GM19397 (cell line): ENCODE measurements at regions not wholly inside any gene's neighbourhood (a gene's known extent, or its start where the extent isn't known, plus 50 kb on each side); places are given as distances from the start of the nearest gene placed in this dataset.

Source experiments
- ATAC-seq: cut with Tn5 transposase; IDR thresholded peaks from one replicate; pipeline ENCODE4 v1.9.1; 2021; ENCODE audit warnings: mild to moderate bottlenecking, moderate library complexity; ENCODE audit not compliant: unreplicated experiment

DNA sequence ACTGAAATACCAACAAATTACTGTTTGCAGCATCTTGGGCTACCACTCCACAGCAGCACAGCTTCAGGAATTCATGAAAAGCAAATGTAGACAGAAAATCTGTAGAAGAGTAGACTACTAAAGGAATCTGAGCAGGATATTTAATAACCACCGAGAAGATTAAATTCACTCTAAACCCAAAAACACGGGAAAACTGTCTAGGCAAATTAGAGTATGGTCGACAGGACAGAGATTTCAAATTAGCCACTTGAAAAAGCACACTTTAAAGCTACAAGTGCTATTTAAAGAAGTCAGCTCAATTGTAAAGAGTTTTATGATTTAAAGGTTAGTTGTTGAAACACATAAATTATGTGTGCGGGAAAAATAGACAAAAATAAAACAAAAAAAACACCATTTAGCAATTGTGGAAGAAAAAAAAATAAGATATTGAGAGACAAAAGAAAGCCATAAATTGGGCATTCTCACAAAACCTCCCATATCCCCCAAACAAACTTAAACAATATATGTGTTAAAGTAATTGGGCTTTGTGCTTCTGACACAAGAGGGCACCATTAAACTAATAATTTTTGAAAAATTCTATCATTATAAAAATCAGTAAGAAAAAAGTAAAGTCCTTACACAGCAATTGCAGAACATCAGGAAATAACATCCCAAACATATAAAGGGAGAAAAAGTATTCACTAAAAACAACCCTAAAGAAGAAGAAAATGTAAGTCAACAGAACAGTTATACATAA lies 880.8 kb downstream of the TECRL start:
- no peak for ATAC-seq

DNA sequence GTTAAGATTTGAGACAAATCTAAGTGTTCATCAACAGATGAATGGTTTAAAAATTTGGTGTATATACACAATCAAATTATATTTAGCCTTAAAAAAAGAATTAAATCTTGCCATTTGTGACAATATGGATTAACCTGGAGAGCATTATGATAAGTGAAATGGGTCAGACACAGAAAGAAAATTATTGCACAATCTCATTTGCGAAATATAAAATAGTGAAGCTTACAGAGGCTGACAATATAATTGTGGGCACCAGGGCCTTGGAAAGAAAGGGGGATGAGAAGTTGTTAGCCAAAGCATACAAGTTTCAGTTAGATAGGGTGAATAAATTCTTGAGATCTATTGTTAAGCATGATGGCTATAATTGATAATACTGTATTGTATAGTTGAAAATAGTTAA lies 883.0 kb downstream of the TECRL start:
- no peak for ATAC-seq

DNA sequence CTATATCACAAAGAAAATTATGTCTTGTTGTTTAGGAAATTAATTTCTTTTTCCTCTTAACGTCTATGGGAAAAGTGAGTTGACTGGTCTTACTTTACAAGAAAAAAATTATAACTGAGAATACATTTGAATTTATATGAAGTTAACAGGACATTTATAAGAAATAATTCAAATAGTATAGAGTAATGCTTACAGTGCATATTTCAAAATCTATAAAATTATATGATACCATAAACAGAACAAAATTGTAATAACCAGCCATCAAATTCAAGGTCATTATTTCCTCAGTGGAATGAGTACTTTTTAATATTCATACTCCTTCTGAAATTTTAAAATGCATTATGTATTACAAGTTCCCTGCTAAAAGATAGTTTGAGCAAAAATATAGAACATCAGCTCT lies 884.5 kb downstream of the TECRL start:
- ATAC-seq: no peak

DNA sequence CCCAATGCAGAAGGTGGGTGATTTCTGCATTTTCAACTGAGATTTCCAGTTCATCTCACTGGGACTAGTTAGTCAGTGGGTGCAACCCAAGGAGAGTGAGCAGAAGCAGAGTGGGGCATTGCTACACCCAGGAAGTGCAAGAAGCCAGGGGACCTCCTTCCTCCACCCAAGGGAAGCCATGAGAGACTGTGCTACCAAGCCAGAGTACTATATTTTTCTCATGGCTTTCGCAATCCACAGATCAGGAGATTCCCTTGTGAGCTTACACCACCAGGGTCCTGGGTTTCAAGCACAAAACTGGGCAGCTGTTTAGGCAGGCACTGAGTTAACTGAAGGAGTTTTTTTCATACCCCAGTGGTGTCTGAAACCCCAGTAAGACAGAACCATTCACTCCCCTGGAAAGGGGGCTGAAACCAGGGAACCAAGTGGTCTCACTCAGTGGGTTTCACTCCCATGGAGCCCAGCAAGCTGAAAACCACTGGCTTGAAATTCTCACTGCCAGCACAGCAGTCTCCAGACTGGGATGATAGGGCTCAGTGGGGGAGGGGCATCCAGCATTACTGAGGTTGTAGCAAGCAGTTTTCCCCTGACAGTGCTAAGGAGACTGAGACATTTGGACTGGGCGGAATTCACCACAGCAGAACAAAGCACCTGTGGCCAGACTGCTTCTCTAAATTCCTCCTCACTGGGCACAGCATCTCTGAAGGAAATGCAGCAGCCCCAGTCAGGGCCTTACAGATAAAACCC lies 903.4 kb downstream of the TECRL start:
- ATAC-seq: no peak

DNA sequence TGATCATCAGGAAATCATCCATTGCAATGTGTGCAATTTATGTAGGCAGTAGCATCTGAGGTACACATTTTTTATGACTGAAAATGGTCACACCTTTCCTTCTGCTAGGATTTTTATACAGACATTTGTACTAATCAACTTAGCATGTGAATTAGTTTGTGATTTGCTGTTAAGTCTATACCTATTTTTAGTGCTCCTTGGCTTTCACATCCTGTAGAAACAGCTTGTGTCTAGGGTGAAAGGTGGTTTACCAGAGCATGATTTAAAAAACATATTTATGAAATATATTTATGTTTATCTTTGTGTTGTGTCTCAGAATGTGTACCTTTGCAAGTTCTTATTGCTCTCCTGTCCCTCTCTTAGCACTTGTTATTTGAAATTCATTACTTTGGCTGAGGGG lies 916.0 kb downstream of the TECRL start:
- no peak for ATAC-seq

GRCh38 chr4:63492515-63492914 lies 916.7 kb downstream of the TECRL start:
- no peak for ATAC-seq

DNA sequence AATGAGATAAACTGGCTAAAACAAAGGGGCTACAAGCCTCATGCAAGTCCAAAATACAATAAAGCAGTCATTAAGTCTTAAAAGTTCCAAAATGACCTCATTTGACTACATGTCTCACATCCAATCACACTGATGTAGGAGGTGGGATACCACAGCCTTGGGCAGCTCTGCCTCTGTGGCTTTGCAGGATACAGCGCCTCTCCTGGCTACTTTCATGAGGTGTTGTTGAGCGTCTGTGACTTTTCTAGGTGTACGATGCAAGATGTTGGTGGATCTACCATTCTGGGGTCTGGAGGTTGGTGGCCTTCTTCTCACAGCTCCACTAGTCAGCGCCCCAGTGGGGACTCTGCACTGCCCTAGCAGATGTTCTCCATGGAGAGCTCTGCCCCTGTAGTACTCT lies 944.9 kb downstream of the TECRL start:
- ATAC-seq: no peak

DNA sequence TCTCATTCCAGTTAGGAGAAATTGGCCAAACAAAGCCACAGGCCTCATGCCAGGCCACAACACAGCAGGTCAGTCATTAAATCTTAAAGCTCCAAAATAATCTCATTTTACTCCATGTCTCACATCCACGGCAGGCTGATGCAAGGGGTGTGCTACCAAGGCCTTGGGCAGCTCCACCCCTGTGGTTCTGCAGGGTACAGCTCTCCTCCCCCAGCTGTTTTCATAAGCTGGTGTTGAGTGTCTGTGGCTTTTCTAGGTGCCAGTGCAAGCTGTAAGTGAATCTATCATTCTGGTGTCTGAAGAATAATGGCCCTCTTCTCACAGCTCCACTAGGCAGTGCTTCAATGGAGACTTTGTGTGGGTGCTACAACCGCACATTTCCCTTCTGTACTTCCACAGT lies 949.2 kb downstream of the TECRL start:
- ATAC-seq: no peak

DNA sequence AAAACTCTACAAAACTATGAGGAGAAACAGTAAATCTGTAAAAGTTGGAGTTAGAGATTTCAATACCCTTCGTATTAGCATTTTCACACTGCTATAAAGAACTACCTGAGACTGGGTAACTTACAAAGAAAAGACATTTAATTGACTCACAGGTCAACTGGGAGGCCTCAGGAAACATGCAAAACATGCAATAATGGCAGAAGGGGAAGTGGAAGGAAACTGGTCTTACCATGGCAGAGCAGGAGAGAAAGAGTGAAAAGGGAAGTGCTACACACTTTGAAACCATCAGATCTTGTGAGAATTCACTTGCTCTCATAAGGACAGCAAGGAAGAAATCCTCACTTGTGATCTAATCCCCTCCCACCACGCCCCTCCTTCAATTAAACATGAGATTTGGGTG lies 949.9 kb downstream of the TECRL start:
- no peak for ATAC-seq

- ATAC-seq: no peak
These were observed 951.2 kb downstream of the TECRL start for GRCh38 chr4:63458010-63458409.

DNA sequence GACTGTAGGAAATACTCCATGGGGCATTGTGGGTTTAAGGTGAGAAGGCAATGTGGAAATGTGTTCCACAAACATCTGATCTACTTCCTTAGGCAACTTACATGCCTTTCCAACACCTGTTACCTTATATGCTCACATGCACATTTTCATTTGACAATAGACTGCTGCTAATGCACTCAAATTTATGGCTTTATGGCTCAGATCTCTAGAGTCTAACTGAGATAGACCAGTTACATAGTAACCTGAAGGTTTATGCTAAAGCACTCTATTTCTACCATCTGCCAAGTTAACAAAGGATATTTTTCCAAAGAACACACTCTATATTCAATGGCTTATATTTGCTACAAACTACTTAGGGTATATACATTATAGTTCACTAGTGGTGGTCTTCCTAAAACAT lies 969.0 kb downstream of the TECRL start:
- ATAC-seq: no peak

DNA sequence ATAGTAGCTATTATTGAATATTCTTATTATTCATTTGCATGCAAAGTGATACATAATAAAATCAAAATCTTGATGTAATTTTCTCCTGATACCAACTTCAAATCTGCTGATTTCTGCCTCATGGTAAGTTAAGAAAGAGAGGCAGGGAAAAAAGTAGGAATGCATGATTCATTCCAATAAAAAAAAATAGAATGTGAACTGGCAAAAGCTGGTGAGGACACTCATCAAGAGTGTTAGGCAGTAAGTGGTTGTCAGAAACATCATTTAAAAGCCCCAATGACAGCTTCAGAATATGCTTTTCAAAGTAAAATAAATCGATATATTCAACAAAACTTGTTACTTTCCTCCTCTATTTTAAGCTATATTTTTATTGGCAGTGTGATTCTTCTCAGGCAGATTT lies 979.1 kb downstream of the TECRL start:
- no peak for ATAC-seq

GRCh38 chr4:63396269-63396668 lies 1013.0 kb downstream of the TECRL start:
- ATAC-seq: no peak

DNA sequence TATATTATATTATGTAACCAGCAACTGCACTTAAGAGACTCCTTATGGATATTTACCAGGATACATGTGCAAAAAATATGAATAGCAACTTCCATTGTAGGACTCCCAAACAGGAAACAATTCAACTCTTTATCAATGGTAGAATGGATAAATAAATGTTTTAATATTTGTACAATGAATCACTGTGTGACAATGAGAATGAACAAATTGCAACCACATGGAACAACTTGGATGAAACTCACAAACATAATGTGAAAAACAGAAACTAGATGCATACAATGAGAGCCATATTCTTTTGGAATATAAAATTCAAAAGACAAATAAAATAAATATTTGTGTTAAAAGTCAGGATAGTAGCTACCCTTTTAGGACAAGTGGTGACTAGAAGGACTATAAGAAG lies 1015.7 kb downstream of the TECRL start:
- no peak for ATAC-seq

GRCh38 chr4:63379750-63380522 lies 1029.3 kb downstream of the TECRL start:
- no peak for ATAC-seq

DNA sequence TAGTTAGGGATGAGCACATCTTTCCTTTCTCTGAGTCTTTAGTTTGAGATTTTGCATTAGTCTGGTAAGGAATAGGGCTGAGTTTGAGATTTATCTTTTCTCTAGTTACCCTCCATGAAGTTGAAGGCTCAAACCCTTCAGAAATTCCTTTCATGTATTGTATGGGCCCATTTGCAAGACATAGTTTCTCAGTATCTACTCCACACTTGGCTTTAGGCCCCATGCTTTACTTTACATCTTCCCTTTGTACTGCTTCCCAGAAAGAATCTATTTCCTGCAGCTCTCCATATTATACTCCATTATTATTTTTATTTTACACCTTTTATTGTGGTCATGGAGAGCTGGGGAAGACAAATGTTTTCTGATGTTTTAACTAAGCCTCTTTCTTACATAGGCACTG lies 1038.2 kb downstream of the TECRL start:
- ATAC-seq: no peak

GRCh38 chr4:63361628-63362027 lies 1047.6 kb downstream of the TECRL start:
- no peak for ATAC-seq

- no peak for ATAC-seq
These were observed 1048.2 kb downstream of the TECRL start for GRCh38 chr4:63361066-63361465.

- ATAC-seq: no peak
These were observed 1059.6 kb downstream of the TECRL start for GRCh38 chr4:63349674-63350025.

DNA sequence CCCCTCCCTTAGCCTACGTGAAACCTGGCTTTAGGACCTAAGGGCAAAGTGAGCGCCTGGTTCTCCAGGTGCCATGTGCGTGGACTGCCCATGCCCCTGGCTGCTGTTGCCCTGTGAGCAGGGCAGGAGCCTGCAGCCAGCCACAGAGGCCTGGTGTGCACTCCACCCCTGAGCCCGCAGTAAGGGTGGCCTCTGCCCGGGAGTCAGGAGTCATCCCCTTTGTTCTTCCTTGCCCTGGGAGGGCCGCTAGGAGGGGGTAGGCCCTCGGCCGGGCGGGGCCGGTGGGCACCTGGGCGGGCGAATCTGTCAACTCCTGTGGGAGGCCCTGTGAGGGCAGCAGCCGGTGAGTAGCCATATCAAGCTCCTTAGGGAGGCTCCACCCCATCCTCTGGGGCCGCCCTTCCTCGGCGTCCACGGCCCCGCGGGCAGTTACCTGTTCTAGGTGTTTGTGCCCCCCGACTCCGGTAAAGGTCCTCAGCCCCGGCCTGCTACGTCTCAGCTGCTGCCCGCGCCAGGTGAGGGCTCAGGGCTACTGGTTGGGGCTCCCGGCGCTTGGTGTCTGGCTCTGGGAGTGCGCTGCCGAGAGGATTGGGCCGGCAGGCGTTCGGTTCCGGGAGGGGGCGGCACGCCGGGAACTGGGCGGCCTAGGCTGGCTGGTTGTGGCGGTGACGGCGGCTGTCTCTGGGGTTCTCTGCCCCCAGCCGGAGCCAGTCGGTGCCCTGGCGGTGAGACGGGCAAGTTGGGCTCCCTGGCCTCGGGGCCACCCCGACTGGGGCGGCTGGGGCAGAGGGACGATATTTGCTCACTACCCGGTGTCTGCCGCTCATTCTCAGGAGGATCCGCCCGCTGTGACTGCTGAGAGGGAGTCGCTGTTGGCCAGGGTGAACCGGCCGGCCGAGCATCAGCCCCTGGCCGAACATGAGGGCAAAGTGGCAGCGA lies 1060.2 kb downstream of the TECRL start:
- ATAC-seq: no peak

DNA sequence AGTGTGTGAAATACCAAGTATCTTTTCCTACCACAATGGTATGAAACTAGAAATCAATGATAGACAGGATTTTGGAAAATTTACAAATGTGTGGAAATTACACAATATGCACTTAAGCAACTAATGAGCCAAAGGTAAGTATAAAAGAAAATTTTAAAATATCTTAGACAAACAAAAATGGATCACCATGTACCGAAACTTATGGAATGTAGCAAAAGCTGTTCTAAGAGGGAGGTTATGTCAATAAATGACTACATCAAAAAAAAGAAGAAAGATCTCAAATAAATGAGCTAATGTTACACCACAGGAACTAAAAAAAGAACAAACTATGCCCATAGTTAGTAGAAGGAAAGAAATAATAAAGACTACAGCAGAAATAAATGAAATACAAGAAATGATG lies 1084.1 kb downstream of the TECRL start:
- no peak for ATAC-seq
